Ishikawa (cell line): ENCODE measurements at regions not wholly inside any gene's neighbourhood (a gene's known extent, or its start where the extent isn't known, plus 50 kb on each side); places are given as distances from the start of the nearest gene placed in this dataset.

Experiments
- CEBPB ChIP-seq: IDR thresholded peaks from 2 replicates; pipeline ENCODE4 v1.6.1; 2012
- CREB1 ChIP-seq: IDR thresholded peaks from 2 replicates; pipeline ENCODE4 v1.6.1; 2012; ENCODE audit warnings: low read depth
- EGR1 ChIP-seq: IDR thresholded peaks from 2 replicates; pipeline ENCODE4 v1.6.1; 2012
- EP300 ChIP-seq: IDR thresholded peaks from 2 replicates; pipeline ENCODE4 v1.6.1; 2012; ENCODE audit warnings: borderline replicate concordance
- FOXM1 ChIP-seq: IDR thresholded peaks from 2 replicates; pipeline ENCODE4 v1.6.1; 2012; ENCODE audit warnings: low read depth, borderline replicate concordance
- NFIC ChIP-seq: IDR thresholded peaks from 2 replicates; pipeline ENCODE4 v1.6.1; 2012
- RAD21 ChIP-seq: IDR thresholded peaks from 2 replicates; pipeline ENCODE4 v1.6.1; 2012; ENCODE audit warnings: low read depth
- TAF1 ChIP-seq: IDR thresholded peaks from 2 replicates; pipeline ENCODE4 v1.6.1; 2012; ENCODE audit warnings: low read depth, mild to moderate bottlenecking
- TCF12 ChIP-seq: IDR thresholded peaks from 2 replicates; pipeline ENCODE4 v1.6.1; 2012; ENCODE audit warnings: low read depth
- TEAD4 ChIP-seq: IDR thresholded peaks from 2 replicates; pipeline ENCODE4 v1.6.1; 2012
- YY1 ChIP-seq: IDR thresholded peaks from 2 replicates; pipeline ENCODE4 v1.6.1; 2012; ENCODE audit warnings: low read depth
- ZBTB7A ChIP-seq: IDR thresholded peaks from 2 replicates; pipeline ENCODE4 v1.6.1; 2012; ENCODE audit warnings: low read depth
- TF ChIP-seq, protein P1 (sequence below): IDR thresholded peaks from 2 replicates; pipeline ENCODE4 v1.6.1; 2012
- TF ChIP-seq, protein P2 (sequence below): IDR thresholded peaks from 2 replicates; pipeline ENCODE4 v1.6.1; 2012
- TF ChIP-seq, protein P3 (sequence below): IDR thresholded peaks from 2 replicates; pipeline ENCODE4 v1.6.1; 2012; ENCODE audit warnings: low read depth, mild to moderate bottlenecking

DNA sequence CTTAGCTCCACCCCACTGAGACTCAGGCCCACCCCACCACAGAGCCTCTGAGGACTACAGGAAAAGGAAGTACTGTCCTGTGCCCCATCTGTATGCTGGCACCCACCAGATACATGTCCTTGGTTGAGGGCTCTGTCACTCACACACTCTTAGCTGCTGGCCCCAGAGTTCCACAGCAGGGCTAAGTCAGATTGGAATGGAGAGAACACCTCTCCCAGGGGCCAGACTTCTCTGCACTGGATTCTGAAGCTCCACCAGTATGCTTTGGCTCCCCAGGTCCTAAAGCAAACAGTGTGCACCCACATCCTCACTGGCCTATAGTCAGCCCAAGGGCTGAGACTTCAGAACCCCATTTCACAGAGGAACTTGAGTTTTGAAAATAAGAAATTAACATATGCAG, 103.2 kb upstream of the PPP2R2D start:
- TF ChIP-seq TAF1 (no peak), FOXM1 (no peak), RAD21 (no peak), EP300 (no peak), CEBPB (no peak), CREB1 (no peak), TEAD4 (no peak), NFIC (no peak), YY1 (no peak), ZBTB7A (no peak), TCF12 (no peak), EGR1 (no peak)
- TF ChIP-seq, protein P1, sequence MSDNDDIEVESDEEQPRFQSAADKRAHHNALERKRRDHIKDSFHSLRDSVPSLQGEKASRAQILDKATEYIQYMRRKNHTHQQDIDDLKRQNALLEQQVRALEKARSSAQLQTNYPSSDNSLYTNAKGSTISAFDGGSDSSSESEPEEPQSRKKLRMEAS: no peak
- TF ChIP-seq, protein P2, sequence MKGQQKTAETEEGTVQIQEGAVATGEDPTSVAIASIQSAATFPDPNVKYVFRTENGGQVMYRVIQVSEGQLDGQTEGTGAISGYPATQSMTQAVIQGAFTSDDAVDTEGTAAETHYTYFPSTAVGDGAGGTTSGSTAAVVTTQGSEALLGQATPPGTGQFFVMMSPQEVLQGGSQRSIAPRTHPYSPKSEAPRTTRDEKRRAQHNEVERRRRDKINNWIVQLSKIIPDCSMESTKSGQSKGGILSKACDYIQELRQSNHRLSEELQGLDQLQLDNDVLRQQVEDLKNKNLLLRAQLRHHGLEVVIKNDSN: no peak
- TF ChIP-seq, protein P3, sequence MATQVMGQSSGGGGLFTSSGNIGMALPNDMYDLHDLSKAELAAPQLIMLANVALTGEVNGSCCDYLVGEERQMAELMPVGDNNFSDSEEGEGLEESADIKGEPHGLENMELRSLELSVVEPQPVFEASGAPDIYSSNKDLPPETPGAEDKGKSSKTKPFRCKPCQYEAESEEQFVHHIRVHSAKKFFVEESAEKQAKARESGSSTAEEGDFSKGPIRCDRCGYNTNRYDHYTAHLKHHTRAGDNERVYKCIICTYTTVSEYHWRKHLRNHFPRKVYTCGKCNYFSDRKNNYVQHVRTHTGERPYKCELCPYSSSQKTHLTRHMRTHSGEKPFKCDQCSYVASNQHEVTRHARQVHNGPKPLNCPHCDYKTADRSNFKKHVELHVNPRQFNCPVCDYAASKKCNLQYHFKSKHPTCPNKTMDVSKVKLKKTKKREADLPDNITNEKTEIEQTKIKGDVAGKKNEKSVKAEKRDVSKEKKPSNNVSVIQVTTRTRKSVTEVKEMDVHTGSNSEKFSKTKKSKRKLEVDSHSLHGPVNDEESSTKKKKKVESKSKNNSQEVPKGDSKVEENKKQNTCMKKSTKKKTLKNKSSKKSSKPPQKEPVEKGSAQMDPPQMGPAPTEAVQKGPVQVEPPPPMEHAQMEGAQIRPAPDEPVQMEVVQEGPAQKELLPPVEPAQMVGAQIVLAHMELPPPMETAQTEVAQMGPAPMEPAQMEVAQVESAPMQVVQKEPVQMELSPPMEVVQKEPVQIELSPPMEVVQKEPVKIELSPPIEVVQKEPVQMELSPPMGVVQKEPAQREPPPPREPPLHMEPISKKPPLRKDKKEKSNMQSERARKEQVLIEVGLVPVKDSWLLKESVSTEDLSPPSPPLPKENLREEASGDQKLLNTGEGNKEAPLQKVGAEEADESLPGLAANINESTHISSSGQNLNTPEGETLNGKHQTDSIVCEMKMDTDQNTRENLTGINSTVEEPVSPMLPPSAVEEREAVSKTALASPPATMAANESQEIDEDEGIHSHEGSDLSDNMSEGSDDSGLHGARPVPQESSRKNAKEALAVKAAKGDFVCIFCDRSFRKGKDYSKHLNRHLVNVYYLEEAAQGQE: no peak

DNA sequence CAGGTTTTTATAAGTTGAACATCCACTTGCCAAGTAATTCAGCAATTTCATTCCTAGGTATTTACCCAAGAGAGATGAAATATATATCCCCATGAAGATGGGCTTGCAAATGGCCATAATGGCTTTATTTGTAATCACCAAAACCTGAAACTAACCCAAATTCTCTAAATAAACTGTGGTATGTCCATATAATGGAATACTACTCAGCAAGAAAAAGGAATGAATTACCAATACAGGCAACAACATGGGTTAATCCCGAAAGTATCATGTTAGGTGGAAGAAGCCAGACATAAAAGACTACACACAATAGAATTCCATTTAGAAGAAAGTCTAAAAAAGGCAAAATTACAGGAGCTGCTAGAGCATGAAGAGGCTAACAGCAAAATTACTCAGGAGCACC, 101.4 kb upstream of the PPP2R2D start:
- TF ChIP-seq, protein P2: no peak
- TF ChIP-seq CEBPB (no peak), TCF12 (no peak), TEAD4 (no peak), ZBTB7A (no peak), EGR1 (no peak)

DNA sequence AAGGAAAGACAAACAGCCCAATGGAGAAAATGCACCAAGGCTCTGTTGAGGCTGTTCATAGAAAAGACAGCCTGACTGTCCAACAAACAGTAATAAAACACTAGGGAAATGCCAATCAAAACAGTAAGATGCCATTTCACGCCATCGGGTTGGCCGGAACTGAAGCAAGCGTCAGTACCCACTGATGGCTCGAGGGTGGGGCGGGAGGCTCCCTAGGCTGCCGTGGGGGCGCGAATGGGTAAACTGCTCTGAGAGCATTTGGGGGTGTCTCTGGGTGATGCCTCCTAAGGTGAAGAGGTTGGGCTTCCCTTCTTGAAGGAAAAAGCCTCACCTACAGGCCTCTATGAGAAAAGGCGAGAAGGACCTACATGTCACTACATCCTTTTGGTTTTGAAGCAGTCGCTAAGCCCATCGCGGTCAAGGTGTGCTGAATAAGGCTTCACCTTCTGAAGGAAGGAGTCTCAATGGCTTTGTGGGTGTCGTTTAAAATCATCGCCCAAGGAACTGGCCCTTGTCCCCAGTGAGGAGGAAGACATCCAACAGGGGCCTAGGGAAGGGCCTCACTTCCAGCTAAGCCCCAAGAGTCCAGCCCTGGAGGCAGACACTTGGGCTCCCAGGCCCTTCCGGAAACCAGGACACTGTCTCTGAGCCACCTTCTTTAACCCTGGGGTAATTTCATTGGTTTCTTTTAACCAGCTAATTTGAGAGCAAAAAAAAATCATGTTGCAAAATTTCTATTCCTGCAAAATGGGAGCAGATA, 98.5 kb upstream of the PPP2R2D start:
- TF ChIP-seq TAF1 (no peak), TCF12 (no peak), EGR1 (no peak), CEBPB (no peak), NFIC (no peak)
- TF ChIP-seq, protein P2: no peak

DNA sequence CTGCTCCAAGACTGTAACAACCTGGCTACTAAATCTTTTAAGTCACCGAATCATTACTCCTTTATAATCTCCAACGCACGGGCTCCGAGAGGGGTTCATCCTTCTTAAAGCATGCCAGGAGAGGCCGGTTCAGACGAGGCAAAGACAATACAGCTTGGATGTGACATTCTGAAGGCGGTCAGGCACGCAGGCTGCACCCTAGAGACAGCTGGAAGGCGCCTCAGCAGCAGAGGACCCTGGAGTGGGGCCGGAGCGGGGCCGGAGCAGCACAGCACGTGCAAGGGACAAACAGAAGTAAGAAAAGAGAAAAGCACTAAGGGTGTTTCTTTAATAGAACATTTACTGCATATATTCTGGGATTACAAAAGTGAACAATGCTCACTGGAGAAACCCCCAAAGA, 97.8 kb upstream of the PPP2R2D start:
- TF ChIP-seq CEBPB (no peak), TAF1 (no peak), RAD21 (no peak), EGR1 (no peak), TCF12 (no peak), NFIC (no peak), YY1 (no peak), TEAD4 (no peak), ZBTB7A (no peak), FOXM1 (no peak), EP300 (no peak), CREB1 (no peak)
- TF ChIP-seq, protein P3: no peak
- TF ChIP-seq, protein P2: no peak
- TF ChIP-seq, protein P1: no peak

DNA sequence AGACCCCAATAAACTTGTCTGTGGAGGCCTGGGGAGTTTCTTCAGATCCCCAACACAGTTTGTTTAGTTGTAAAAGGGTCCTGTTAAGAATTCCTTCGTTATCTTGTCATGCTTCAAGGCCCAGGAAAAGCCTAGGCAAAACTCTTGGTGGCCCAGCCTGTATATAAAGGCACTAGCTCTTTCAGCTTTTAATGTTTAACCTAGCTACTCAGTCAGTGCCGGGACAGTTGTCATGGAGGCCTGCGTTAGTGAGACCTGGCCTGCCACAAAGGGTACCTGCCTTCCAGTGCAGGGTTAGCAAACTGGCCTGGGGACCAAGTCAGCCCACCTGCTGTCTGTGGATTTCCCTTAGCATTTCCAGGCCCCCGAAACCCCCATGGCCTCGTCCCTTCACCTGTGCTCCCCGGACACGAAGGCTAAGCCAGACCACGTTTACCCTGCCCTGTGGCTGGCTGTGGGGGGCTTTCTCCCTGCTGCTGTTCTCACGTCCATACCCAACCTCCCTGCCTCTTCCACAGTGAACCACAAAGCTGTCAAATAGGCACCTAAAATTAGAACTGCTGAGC, 96.9 kb upstream of the PPP2R2D start:
- TF ChIP-seq, protein P1: no peak
- no peak for TF ChIP-seq FOXM1
- no peak for TF ChIP-seq TEAD4
- TF ChIP-seq, protein P3: no peak
- TF ChIP-seq NFIC: no peak
- no peak for TF ChIP-seq TAF1
